Stimulated activated CD8-positive, alpha-beta memory T cell treated with anti-CD3 and anti-CD28 coated beads, Interleukin-4, amount 100 ng/mL, for 24 hours (primary cell): ENCODE measurements at regions not wholly inside any gene's neighbourhood (a gene's known extent, or its start where the extent isn't known, plus 50 kb on each side); places are given as distances from the start of the nearest gene placed in this dataset.
A peak's percentile ranks its signal among the peaks of the same experiment; 100 is the strongest.

ENCODE experiments used
- DNase-seq: peaks from one replicate; pipeline ENCODE4 v3.0.0-alpha.2; 2020; ENCODE audit warnings: low read depth

- no peak for DNase-seq
Measured at GRCh38 chr12:65597527-65597926, 226.8 kb upstream of the HMGA2 start.

GRCh38 chr12:65598688-65599087 lies 225.6 kb upstream of the HMGA2 start:
- no peak for DNase-seq

- DNase-seq = no peak
Measured at GRCh38 chr12:65602253-65602609, 222.1 kb upstream of the HMGA2 start.

- peak; percentile 9 for DNase-seq
Measured at GRCh38 chr12:65602610-65603295, 221.5 kb upstream of the HMGA2 start.

GRCh38 chr12:65603438-65604351 lies 220.6 kb upstream of the HMGA2 start:
- no peak for DNase-seq

- no peak for DNase-seq
Measured at GRCh38 chr12:65605019-65605418, 219.3 kb upstream of the HMGA2 start.

- DNase-seq = no peak
Measured at GRCh38 chr12:65606008-65606766, 218.1 kb upstream of the HMGA2 start.

GRCh38 chr12:65607401-65607841 lies 216.9 kb upstream of the HMGA2 start:
- DNase-seq = no peak

GRCh38 chr12:65608319-65608916 lies 215.9 kb upstream of the HMGA2 start:
- no peak for DNase-seq

- no peak for DNase-seq
Measured at GRCh38 chr12:65609359-65609771, 214.9 kb upstream of the HMGA2 start.

- DNase-seq = no peak
Measured at GRCh38 chr12:65611396-65611795, 212.9 kb upstream of the HMGA2 start.

GRCh38 chr12:65612440-65612839 lies 211.8 kb upstream of the HMGA2 start:
- DNase-seq = no peak

- DNase-seq = no peak
Measured at GRCh38 chr12:65613692-65614091, 210.6 kb upstream of the HMGA2 start.

- no peak for DNase-seq
Measured at GRCh38 chr12:65614259-65614889, 209.9 kb upstream of the HMGA2 start.

GRCh38 chr12:65615118-65615517 lies 209.2 kb upstream of the HMGA2 start:
- no peak for DNase-seq

- DNase-seq = no peak
Measured at GRCh38 chr12:65616022-65616421, 208.3 kb upstream of the HMGA2 start.

GRCh38 chr12:65618588-65618987 lies 205.7 kb upstream of the HMGA2 start:
- no peak for DNase-seq

GRCh38 chr12:65619018-65619417 lies 205.3 kb upstream of the HMGA2 start:
- DNase-seq = no peak

- no peak for DNase-seq
Measured at GRCh38 chr12:65620046-65620445, 204.2 kb upstream of the HMGA2 start.

GRCh38 chr12:65622056-65622455 lies 202.2 kb upstream of the HMGA2 start:
- no peak for DNase-seq

GRCh38 chr12:65623507-65623906 lies 200.8 kb upstream of the HMGA2 start:
- no peak for DNase-seq
